ENCODE measurements at regions not wholly inside any gene's neighbourhood (a gene's known extent, or its start where the extent isn't known, plus 50 kb on each side); places are given as distances from the start of the nearest gene placed in this dataset.
"Not testable (repeated sequence)": the region's sequence is repeated elsewhere in the genome, so short reads cannot be mapped to it uniquely, and the experiment has no call there.

GRCh38 chr5:175351897-175352590 is 91.9 kb downstream of the DRD1 start:
- DNase-seq (ENCODE audit: low spot score), result no peak

GRCh38 chr5:175351126-175351525 is 92.9 kb downstream of the DRD1 start:
- in situ Hi-C loops (cut with HindIII; ENCODE audit: low sequenced_read_pairs), result no loop called here

More at GRCh38 chr5:175351897-175352590, 91.9 kb downstream of the DRD1 start:
- in situ Hi-C loops (cut with HindIII; ENCODE audit: low sequenced_read_pairs), result no loop called here

GRCh38 chr5:175347931-175348330 is 96.1 kb downstream of the DRD1 start:
- in situ Hi-C loops (cut with HindIII; ENCODE audit: low sequenced_read_pairs), result no loop called here
- DNase-seq (ENCODE audit: low spot score), result no peak

More at GRCh38 chr5:175351126-175351525, 92.9 kb downstream of the DRD1 start:
- DNase-seq (ENCODE audit: low spot score), result no peak

GRCh38 chr5:175347027-175347426 is 97.0 kb downstream of the DRD1 start:
- no peak for DNase-seq (ENCODE audit: low spot score)
- in situ Hi-C loops (cut with HindIII; ENCODE audit: low sequenced_read_pairs), result no loop called here

GRCh38 chr5:175344331-175345195 is 99.4 kb downstream of the DRD1 start:
- no peak for DNase-seq (ENCODE audit: low spot score)
- in situ Hi-C loops (cut with HindIII; ENCODE audit: low sequenced_read_pairs), result no loop called here

- in situ Hi-C loops (cut with HindIII; ENCODE audit: low sequenced_read_pairs), result no loop called here
- DNase-seq (ENCODE audit: low spot score), result no peak
Measured at GRCh38 chr5:175343308-175343707, 100.7 kb downstream of the DRD1 start.

- DNase-seq (ENCODE audit: low spot score), result no peak
- in situ Hi-C loops (cut with HindIII; ENCODE audit: low sequenced_read_pairs), result no loop called here
Measured at GRCh38 chr5:175340180-175340579, 103.8 kb downstream of the DRD1 start.

GRCh38 chr5:175337680-175338079 is 106.3 kb downstream of the DRD1 start:
- in situ Hi-C loops (cut with HindIII; ENCODE audit: low sequenced_read_pairs), result no loop called here
- DNase-seq (ENCODE audit: low spot score), result no peak

GRCh38 chr5:175336781-175337180 is 107.2 kb downstream of the DRD1 start:
- DNase-seq (ENCODE audit: low spot score), result no peak
- in situ Hi-C loops (cut with HindIII; ENCODE audit: low sequenced_read_pairs), result no loop called here

- no peak for DNase-seq (ENCODE audit: low spot score)
- in situ Hi-C loops (cut with HindIII; ENCODE audit: low sequenced_read_pairs), result no loop called here
Measured at GRCh38 chr5:175335691-175336090, 108.3 kb downstream of the DRD1 start.

- in situ Hi-C loops (cut with HindIII; ENCODE audit: low sequenced_read_pairs); DNase-seq (ENCODE audit: low spot score): not testable (repeated sequence)
Measured at GRCh38 chr5:175331173-175332036, 112.6 kb downstream of the DRD1 start.

- in situ Hi-C loops (cut with HindIII; ENCODE audit: low sequenced_read_pairs), result no loop called here
- DNase-seq (ENCODE audit: low spot score), result no peak
Measured at GRCh38 chr5:175329976-175330375, 114.0 kb downstream of the DRD1 start.

GRCh38 chr5:175328687-175329086 is 115.3 kb downstream of the DRD1 start:
- in situ Hi-C loops (cut with HindIII; ENCODE audit: low sequenced_read_pairs), result no loop called here

GRCh38 chr5:175328176-175328575 is 115.8 kb downstream of the DRD1 start:
- DNase-seq (ENCODE audit: low spot score), result no peak
- in situ Hi-C loops (cut with HindIII; ENCODE audit: low sequenced_read_pairs), result no loop called here

More at GRCh38 chr5:175328687-175329086, 115.3 kb downstream of the DRD1 start:
- DNase-seq (ENCODE audit: low spot score), result no peak

- DNase-seq (ENCODE audit: low spot score), result peak; percentile 2
- in situ Hi-C loops (cut with HindIII; ENCODE audit: low sequenced_read_pairs), result no loop called here
Measured at GRCh38 chr5:175325681-175326080, 118.3 kb downstream of the DRD1 start.

- DNase-seq (ENCODE audit: low spot score), result no peak
- in situ Hi-C loops (cut with HindIII; ENCODE audit: low sequenced_read_pairs), result no loop called here
Measured at GRCh38 chr5:175321927-175322532, 122.0 kb downstream of the DRD1 start.

GRCh38 chr5:175319199-175319598 is 124.8 kb downstream of the DRD1 start:
- DNase-seq (ENCODE audit: low spot score), result no peak
- in situ Hi-C loops (cut with HindIII; ENCODE audit: low sequenced_read_pairs), result no loop called here

- in situ Hi-C loops (cut with HindIII; ENCODE audit: low sequenced_read_pairs), result no loop called here
Measured at GRCh38 chr5:175317872-175318271, 126.1 kb downstream of the DRD1 start.

GRCh38 chr5:175309218-175309810 is 134.7 kb downstream of the DRD1 start:
- in situ Hi-C loops (cut with HindIII; ENCODE audit: low sequenced_read_pairs), result no loop called here
- no peak for DNase-seq (ENCODE audit: low spot score)

More at GRCh38 chr5:175317872-175318271, 126.1 kb downstream of the DRD1 start:
- no peak for DNase-seq (ENCODE audit: low spot score)
